HG03575 (cell line): ENCODE measurements at regions not wholly inside any gene's neighbourhood (a gene's known extent, or its start where the extent isn't known, plus 50 kb on each side); places are given as distances from the start of the nearest gene placed in this dataset.
"Not testable (repeated sequence)": the region's sequence is repeated elsewhere in the genome, so short reads cannot be mapped to it uniquely, and the experiment has no call there.

ENCODE experiments used
- ATAC-seq: cut with Tn5 transposase; IDR thresholded peaks from one replicate; pipeline ENCODE4 v1.9.1; 2021; ENCODE audit not compliant: unreplicated experiment, insufficient number of reproducible peaks, low FRiP score; ENCODE audit errors: extremely low read depth

DNA sequence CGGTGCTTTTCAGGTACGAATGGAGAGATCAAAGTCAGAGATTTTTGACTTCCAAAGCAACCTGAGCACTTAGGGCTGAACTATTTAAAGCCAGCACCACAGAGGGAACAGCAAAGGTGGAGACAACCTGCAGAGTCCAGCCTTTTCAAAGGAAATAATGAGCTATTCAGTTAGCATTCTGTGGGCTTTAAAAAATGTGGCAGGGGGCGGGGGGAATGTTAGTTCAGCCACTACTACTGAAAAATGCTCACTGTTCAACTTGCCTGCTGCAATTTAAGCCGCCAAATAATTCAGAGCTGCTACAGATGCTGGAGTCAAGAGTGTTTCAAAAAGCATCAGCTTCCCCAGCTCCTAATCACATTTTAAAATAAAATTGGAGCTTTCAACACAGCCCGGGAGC, 473.3 kb upstream of the PLXNA2 start:
- no peak for ATAC-seq

DNA sequence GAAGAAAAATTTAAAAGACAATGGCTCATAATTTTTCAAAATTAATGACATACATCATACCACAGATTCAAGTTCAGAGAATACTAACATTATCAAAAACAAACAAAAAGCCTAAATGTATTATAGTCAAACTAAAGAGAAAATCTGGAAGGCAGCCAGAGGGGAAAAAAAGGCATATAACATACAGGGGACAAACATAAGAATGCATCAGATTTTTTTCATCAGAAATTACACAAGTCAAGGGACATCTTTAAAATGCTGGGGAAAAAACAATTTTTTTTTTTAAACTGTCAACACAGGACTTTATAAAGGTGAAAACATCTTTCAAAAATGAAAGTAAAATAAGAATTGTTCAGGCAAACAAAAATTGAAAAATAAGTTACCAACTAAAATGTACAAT, 478.4 kb upstream of the PLXNA2 start:
- ATAC-seq = no peak

DNA sequence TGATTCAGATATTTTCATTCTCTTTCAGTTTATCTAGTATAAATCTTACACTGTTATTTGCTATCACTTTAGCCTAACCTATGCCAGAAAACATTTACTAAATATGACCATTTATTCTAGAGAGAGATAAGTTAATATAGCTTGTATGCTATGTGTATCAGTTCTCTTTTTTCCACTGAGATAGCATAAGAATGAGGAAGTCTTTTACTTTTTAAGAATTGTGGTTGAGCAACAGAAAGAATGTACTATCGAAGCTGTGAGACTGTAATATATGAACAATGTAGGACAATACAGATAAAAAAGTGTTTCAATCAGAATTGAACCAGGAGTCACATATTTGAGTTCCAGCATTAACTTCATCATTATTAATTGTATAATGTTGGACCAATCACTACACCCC, 479.9 kb upstream of the PLXNA2 start:
- no peak for ATAC-seq

DNA sequence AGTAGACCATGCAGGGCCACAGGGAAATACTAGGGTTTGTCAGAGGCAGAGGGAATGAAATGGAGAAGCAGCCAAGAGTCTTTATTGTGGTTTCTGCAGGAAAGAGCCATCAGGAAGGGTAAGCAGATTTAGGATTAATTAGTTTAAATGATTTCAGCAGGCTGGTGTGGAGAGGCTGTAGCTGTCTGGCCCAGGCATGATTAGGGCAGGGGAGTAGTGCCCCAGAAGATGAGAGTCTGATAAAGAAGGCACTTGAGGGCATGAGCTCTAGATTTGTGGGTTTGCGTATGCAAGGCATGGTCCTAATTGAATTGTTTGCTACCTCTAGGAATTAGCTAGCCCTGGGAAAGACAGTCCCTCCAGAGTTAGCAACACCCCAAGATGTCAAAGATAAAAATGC, 484.6 kb upstream of the PLXNA2 start:
- ATAC-seq = no peak

DNA sequence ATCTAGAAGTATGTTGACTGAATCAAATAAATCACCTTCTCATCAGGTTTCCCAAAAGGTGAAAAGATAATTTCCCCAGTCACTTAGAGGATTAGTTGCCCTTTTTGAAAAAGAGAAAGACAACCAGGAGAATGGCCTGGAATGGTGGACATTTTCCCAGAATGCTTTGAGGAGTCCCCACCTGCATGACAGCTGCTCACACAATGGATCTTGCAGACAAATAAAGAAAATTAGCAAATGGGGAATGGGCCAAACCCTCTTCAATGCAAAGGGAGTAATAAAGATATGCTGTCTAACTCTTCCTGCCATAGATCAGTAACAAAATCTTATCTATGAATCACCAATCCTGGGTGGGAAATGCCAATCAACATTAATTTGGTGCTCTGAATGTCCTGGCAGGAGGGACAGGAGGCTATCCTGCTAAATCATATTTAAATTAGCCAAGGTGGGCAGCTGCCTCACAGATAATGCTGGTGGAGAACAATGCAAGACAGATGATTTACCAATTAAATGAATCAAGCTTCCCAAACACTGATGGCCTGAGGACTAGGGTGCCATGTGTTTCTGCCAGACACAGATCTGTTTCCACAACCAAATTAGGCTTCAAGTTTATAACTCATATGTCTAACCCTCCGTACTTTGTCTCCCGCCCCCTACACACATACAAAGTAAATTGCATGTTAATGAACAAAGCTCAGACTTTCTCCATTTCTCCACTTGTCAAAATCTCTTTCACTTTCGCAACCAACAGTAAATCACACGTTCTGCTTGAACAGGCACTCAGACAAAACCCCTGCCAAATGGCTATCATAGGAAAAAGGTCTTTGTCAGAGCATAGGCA, 488.0 kb upstream of the PLXNA2 start:
- ATAC-seq = peak; percentile 95

DNA sequence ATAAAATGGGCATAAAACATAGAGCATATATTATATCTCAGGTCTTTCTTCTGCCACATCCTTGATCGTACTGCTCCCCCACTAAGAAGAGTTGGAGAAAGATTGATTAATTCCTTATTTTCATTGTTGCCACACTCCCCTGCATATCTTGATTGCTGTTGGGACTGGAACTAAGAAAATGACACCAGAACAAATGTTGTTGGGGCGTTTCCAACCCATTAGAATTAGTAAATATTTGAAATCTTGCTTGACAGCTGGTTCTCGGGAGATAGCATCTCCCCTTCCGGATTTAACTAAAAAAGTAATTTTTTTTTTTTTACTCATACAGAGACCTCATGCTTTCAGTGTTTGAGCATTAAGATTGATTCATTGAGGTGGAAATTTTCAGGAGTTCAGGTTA, 493.0 kb upstream of the PLXNA2 start:
- ATAC-seq = no peak

DNA sequence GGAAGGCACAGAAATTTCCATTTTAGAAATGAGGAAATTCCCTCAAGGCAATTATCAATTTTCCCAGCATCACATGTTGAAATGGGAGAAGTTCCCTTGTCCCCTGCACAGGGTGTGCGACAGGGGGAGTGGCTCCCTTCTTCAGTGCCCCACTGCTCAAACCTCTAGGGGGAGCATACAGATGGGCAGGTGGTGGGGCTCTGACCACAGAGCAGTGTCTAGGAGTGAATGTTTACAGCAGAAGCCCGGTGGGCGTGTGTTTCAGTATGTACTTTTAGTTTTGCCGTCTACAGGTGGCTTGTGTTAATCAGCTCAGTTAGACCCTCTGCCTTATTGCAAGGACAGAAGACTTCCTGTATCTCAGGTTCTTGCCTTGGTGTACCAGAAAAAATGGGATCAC, 493.7 kb upstream of the PLXNA2 start:
- no peak for ATAC-seq

DNA sequence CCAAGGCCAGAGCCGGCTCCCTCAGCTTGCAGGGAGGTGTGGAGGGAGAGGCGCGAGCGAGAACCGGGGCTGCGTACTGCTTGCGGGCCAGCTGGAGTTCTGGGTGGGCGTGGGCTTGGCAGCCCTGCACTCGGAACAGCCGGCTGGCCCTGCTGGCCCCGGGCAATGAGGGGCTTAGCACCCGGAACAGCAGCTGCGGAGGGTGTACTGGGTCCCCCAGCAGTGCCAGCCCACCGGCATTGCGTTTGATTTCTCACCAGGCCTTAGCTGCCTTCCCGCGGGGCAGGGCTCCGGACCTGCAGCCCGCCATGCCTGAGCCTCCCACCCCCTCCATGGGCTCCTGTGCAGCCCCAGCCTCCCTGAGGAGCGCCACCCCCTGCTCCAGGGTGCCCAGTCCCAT, 495.5 kb upstream of the PLXNA2 start:
- ATAC-seq = not testable (repeated sequence)

DNA sequence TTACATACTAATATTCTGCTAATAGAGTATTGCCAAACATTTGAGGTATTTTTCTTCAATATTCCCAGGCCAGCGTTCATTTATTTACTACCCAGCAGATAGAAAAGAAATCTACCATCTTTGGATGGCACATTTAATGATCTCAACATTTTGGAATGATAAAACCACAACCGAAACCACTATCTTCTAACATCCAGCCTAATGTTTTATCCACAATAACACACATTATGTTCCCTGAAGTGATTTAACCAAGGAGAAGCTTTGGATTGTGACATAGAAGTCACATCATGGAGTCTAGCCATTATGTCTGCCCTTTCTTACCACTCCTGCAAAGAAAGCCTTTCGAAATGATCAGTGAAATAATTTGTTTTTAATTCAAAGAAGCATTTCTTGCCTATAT, 497.1 kb upstream of the PLXNA2 start:
- no peak for ATAC-seq

DNA sequence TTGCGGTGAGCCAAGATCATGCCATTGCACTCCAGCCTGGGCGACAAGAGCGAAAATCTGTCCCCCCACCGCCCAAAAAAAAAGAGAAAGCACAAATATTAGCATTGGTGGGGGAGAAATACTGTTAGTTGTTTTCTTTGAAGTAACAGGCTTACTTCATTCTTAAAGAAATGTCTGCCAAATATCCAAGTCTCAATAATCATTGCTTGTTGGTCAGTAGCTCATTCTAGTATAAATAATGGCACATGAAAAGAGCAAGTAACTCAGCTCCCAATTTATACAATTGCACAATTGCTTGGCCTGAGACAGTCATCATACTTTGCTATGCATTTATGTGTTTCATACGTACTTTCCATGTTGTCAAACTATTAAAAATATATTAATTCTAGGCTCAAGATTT, 499.2 kb upstream of the PLXNA2 start:
- no peak for ATAC-seq

DNA sequence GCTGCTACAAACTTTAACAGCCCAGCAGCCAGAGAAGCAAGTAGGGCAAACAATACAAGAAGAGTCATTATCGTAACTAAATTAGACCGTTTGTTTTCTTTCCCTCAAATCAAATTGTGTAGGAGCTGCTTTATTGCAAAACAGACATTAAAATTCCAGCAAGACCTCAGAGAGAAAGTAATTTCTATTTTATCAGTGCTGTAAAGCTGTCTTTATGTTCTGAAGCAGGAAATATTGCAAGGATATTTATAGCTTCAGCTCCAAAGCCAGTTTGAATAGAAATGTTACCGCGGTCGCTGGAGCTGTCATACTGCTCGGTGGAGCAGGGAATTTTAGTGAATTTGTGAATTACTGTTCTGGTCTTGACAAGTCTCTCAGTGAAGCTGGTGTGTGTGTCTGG, 503.8 kb upstream of the PLXNA2 start:
- ATAC-seq = no peak

DNA sequence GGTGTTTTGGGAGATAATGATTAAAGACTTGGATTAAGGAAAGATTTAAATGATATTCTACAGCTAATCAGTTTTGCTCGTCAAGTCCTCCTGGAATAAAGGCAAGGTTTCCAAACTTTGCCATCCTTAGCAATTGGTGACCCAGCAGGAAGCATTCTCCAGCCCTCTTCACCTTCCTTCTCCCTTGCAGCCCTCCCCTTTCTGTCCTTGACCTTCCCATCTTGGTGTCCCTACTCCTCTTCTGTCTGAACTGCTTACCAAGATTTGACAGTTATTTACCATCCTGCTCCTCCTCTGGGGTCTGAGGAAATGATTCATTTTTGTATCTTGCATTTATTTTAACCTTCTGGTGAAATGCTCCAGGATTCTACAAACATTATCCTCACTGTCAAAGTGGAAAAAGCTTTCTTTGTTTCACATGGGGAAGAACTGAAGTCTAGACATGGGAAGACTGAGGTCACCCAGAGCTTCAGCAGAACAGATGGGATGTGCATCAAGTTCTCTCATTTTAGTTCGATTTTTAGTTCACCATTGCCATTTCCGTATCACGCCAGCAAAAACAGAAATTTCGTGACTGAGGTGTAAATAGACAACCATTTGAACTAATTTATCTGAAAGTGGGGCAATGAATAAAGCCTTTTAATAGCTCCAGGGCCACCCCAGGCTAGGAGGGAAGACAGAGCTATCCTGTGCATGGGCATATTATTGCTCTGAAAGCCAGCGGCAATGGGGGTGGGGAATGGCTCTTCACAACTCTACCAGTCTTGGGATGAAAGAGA, 504.4 kb upstream of the PLXNA2 start:
- ATAC-seq = no peak

DNA sequence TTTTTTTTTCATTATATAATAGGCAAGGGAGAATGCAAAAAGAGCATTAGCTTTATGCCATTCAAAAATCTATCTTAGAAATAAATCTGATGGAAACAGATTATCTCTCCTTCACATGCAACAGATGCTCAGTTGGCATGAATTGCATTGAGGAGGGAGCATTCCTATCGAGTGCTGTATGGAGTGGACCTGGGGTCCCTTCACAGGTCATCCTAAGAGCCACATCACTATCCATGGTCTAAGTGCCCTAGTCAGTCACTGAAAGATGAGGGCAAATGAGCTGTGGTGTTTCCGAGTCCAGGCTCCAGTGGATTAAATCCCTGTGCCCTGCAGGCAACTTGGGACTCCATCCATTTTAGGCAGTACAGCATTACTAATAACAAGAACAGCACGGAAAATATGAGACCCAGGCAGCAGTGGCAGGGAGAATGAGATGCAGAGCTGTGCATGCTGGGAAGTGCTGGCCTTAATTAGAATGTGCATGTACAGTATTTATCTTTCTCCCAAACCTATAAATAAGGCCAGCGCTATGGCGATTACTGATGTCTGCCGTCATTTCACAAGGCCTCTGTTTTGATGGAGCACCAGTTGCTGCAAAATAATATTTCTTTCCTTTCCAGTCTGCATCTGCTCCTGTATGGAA, 512.3 kb upstream of the PLXNA2 start:
- no peak for ATAC-seq

DNA sequence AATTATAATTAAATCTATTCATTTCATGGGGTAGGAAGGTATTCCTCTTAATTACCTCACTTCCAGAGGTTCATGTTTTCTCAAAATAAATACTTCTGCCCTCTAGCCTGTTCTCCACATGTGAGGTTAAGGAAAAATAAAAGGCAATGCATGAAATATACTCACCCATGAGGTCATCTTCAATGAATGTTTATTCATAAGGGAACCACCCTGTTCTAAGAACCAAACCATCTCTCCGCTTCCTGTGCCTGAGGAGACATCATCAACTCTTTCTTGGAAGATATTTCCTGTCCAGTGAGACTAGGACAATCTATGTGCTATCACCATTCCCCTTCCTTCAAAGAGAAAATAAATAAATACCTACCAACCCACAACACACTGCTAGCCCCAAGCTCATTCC, 513.7 kb upstream of the PLXNA2 start:
- no peak for ATAC-seq

DNA sequence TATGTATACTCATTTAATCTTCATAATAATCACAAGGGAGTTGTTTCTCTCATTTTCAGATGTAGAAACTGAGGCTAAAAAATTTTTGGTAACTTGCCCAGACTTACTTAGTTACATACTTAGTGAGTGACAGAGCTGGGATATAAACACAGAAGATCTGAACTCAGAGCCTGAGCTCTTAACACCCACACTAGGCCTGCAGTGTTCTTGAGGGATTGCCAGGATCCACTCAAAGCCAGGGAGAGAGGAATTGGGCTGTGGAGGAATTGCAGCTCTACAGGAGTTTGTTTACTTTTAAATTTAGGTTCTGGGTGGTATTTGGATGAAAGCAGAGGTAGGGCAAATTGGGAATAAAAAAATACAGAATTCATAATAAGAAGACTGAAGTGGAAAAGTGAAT, 515.1 kb upstream of the PLXNA2 start:
- ATAC-seq = no peak

DNA sequence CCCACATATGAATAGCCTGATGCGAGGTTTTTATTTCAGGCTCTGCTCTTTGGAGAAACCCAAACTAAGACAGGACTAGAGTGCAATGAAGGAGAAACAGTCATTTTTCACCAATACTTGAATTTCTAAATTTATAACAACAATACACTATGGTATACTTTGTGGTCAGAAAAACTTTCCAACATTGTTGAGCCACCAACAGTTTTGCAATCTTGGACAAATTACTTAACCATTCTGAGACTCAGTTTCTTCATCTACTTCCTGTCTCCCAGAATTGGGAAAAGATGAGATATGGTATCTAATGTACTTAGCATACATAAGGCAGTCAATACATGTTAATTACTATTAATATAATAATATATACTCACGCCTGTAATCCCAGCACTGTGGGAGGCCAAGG, 519.8 kb upstream of the PLXNA2 start:
- ATAC-seq = no peak

DNA sequence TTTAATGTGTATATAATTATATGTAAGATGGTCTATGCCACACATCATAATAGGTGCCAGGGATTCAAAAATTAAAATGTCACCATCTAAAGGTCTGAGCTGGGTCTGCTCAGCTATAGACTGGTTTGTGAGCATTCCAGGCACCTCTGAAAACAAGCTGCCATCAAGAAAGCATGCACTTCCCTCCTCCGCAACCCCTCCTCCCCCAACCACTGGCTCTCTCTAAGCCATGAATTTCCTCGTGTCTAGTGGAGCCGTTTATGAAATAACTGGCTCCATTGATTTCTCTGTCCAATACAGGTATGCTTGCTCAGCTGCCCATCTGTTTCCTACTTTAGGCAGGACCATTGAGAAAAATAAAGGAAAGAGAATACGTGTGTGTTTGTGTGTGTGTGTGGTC, 522.6 kb upstream of the PLXNA2 start:
- ATAC-seq = no peak

DNA sequence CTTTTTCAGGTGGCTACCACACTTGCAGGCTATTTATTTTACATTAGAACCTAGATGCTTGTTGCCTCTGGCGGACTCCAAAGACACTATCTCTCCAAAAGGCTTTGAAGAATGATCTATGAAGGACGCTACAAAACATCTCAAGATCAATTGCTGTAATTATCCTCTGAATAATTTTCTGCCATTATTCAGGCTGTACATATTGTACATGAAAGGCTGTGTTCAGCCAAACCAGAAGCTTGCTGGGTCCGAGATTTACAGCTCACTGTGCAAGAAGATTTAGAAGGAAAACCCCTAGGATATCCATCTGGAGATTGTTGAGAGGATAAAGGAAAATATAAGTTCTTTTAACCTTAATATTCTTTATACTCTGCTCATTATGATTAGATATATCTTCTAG, 523.6 kb upstream of the PLXNA2 start:
- ATAC-seq = no peak

DNA sequence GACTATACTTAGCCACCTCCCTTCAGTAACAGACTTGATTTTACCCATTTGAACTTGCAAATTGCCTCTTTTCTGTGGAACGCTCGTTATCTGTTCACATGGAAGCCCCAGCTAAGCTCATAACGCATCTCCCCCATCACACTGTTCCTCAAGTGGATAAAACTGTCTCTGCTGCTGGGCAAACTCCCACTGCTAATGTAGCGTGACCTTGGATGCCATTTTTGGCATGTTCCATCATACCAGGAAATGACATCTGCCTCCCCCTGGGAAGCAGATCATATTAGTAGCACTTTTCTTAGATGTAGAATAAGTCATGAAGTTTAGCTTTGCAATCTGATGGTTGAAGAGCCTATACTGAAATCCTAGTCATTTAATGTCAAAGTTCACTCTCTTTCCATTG, 528.7 kb upstream of the PLXNA2 start:
- no peak for ATAC-seq

DNA sequence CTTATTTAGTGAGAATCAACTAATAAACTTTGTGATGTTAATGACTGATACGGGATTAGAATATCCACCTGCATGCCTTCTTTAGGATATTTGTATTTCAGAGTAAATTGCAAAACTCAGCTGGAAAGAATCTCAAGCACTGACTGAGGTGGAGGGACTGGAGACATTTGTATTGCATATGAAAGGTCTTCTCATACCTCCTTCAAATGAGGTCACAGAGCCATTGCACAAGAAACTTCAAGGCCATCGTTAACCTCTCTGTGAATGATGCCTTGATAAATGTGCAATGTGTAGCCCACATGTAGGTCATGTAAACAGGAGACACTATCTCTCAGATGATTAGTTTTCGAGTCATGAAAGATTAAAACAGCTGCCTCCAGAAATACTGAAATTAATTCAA, 531.7 kb upstream of the PLXNA2 start:
- ATAC-seq = no peak
